Fibroblast of pulmonary artery (primary cell): ENCODE measurements at regions not wholly inside any gene's neighbourhood (a gene's known extent, or its start where the extent isn't known, plus 50 kb on each side); places are given as distances from the start of the nearest gene placed in this dataset.

Experiments
- DNase-seq: peaks from one replicate; pipeline ENCODE4 v3.0.0-alpha.2; 2010; ENCODE audit warnings: low read depth
- H3K4me3 ChIP-seq: replicated peaks from 2 replicates; pipeline ENCODE4 v1.5.1; 2011; ENCODE audit warnings: low read depth, mild to moderate bottlenecking, control low read depth, low read length, moderate library complexity
- CTCF ChIP-seq: IDR thresholded peaks from 2 replicates; pipeline ENCODE4 v1.5.1; 2011; ENCODE audit warnings: mild to moderate bottlenecking, control low read depth, low read length, inconsistent platforms; ENCODE audit errors: missing control alignments

GRCh38 chr12:74483057-74483456, 54.6 kb upstream of the ATXN7L3B start:
- TF ChIP-seq CTCF = no peak
- H3K4me3 ChIP-seq = no peak overlapping the region
- DNase-seq = no peak
